Ovary (tissue), 7 donors: ENCODE measurements at regions not wholly inside any gene's neighbourhood (a gene's known extent, or its start where the extent isn't known, plus 50 kb on each side); places are given as distances from the start of the nearest gene placed in this dataset.
"Not testable (repeated sequence)": the region's sequence is repeated elsewhere in the genome, so short reads cannot be mapped to it uniquely, and the experiment has no call there.

Experiments
- DNase-seq, 5 donors: peaks; one replicate each; pipeline ENCODE4 v3.0.0-alpha.2; 2019 to 2020
- H3K27ac ChIP-seq, 2 donors: fragments of 200-600 bp; one replicate each; pipeline versions ENCODE4 v1.5.1 to v1.8.0; 2019 to 2022
- H3K27me3 ChIP-seq: fragments of 200-600 bp; one replicate; pipeline ENCODE4 v1.8.0; 2022
- H3K36me3 ChIP-seq: fragments of 200-600 bp; sonication (generic); one replicate; pipeline ENCODE4 v1.5.1; 2019
- H3K4me1 ChIP-seq: one replicate; pipeline ENCODE4 v1.8.1; 2013; ENCODE audit warnings: mild to moderate bottlenecking, moderate library complexity; ENCODE audit not compliant: insufficient read depth
- H3K4me3 ChIP-seq: fragments of 200-600 bp; sonication (generic); one replicate; pipeline ENCODE4 v1.5.1; 2017
- H3K9me3 ChIP-seq, 2 donors: fragments of 200-600 bp in 1 of 2; sonication (generic) in 1 of 2; one replicate each; pipeline versions ENCODE4 v1.5.1 to v1.8.1; 2013 to 2019; ENCODE audit warnings: mild to moderate bottlenecking in 1 of 2, moderate library complexity in 1 of 2
- EP300 ChIP-seq: sonication (generic); formaldehyde crosslinking; IDR thresholded peaks from one replicate; pipeline ENCODE4 v1.6.1; 2017; ENCODE audit warnings: antibody characterized with exemption
- POLR2A ChIP-seq: fragments of 450-650 bp; IDR thresholded peaks from one replicate; pipeline ENCODE4 v1.6.1; 2017; ENCODE audit warnings: antibody characterized with exemption, mild to moderate bottlenecking, moderate library complexity
- WGBS, 3 donors: extraction: QIAGEN DNeasy Blood & Tissue Kit in 1 of 3; methylation state at CpG; one replicate each; pipeline versions ENCODE4 v1.1.5 to v1.1.7; 2013 to 2017; 5-methylcytosine and 5-hydroxymethylcytosine counted together
- intact Hi-C, 4 donors: fragments of 100-400 bp; cut with DNase I; formaldehyde crosslinking; loops; one replicate each; pipeline versions ENCODE4 v1.11.0 to v1.15.1; 2022 to 2023
- TF ChIP-seq, protein P1 (sequence below), 3 donors: fragments of 450-650 bp in 2 of 3; fragments of 200-600 bp in 1 of 3; IDR thresholded peaks; one replicate each; pipeline versions ENCODE4 v1.5.1 to v1.8.0; 2016 to 2022; ENCODE audit warnings: antibody characterized with exemption in 3 of 3, mild to moderate bottlenecking in 1 of 3
- donor health status: DM: no; HTN: no; CAD: no; lungs with moderate emphysema.
- donor health status: DM: no; HTN: no; CAD: no.
- donor health status: Bipolar disorder and iron deficiency.
- donor health status: DM: no; HTN: no; CAD: no.
- donor health status: DM: yes; HTN: yes; CAD: no.

- intact Hi-C loops, result no loop called here
- TF ChIP-seq, protein P1, sequence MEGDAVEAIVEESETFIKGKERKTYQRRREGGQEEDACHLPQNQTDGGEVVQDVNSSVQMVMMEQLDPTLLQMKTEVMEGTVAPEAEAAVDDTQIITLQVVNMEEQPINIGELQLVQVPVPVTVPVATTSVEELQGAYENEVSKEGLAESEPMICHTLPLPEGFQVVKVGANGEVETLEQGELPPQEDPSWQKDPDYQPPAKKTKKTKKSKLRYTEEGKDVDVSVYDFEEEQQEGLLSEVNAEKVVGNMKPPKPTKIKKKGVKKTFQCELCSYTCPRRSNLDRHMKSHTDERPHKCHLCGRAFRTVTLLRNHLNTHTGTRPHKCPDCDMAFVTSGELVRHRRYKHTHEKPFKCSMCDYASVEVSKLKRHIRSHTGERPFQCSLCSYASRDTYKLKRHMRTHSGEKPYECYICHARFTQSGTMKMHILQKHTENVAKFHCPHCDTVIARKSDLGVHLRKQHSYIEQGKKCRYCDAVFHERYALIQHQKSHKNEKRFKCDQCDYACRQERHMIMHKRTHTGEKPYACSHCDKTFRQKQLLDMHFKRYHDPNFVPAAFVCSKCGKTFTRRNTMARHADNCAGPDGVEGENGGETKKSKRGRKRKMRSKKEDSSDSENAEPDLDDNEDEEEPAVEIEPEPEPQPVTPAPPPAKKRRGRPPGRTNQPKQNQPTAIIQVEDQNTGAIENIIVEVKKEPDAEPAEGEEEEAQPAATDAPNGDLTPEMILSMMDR (IDR thresholded peaks at IDR 0.05), result no peak
- TF ChIP-seq EP300 (no peak), POLR2A (no peak)
- no peaks in the 10 kb centered on the region for H3K27me3 ChIP-seq
- WGBS, 3 donors, result 27 to 43% (median 41%) methylated on average over 53 to 55 of the region's 55 CpGs
- no peak overlapping the region for H3K4me3 ChIP-seq
- H3K27ac ChIP-seq, result no peak overlapping the region
- no peaks in the 10 kb centered on the region for H3K4me1 ChIP-seq
- no peaks in the 10 kb centered on the region for H3K9me3 ChIP-seq
- H3K36me3 ChIP-seq, result no peaks in the 10 kb centered on the region
- DNase-seq, result no peak
These were observed 170.5 kb downstream of the SEPTIN7 start for GRCh38 chr7:35971133-35971891.

DNA sequence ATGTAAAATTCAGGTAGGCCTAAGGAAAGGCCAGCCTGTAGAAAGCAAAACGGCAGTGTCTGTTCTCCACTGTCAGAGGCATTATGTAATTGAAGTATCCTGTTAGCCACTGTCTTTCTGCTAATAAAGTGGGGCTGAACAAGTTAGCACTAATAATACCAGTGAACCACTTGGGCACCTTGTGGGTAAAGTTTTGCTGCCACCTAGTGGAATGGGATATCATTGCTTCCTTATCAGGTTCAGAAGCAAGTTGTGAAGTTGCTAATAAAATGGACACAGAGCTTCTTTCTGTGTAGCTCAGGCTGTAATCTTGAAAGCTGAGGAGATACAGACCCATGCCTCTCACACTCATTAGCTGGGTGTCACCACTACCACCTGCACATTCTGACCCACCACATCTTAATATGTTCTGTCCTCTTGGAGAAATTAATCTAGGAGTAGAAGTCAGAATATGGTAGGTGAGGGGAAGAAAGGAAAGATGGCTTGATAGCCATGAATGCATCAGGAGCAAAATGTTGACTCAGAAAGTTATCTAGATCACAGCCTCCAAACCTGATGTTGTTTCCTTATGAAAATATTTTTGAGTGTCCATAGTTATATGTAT is 175.1 kb downstream of the SEPTIN7 start:
- no peaks in the 10 kb centered on the region for H3K9me3 ChIP-seq
- peak in 1 of 5 donors; percentile 47 for DNase-seq
- H3K4me3 ChIP-seq, result no peak overlapping the region
- no peaks in the 10 kb centered on the region for H3K27me3 ChIP-seq
- no peak overlapping the region for H3K27ac ChIP-seq
- H3K4me1 ChIP-seq, result no peaks in the 10 kb centered on the region
- WGBS, 3 donors, result 6 to 11% (median 7%) methylated on average over 1 of the region's 1 CpG
- no peaks in the 10 kb centered on the region for H3K36me3 ChIP-seq
- intact Hi-C loops, result no loop called here
- TF ChIP-seq POLR2A, result no peak
- TF ChIP-seq, protein P1 (IDR thresholded peaks at IDR 0.05), result peak in 2 of 3 donors; percentile 63 to 69

- DNase-seq, H3K4me1 ChIP-seq, intact Hi-C loops, H3K36me3 ChIP-seq, H3K4me3 ChIP-seq, H3K27ac ChIP-seq, H3K9me3 ChIP-seq, H3K27me3 ChIP-seq: not testable (repeated sequence)
- 73 to 76% (median 76%) methylated on average over 8 of the region's 8 CpGs for WGBS, 3 donors
These were observed 174.0 kb upstream of the EEPD1 start for GRCh38 chr7:35978816-35979640.

DNA sequence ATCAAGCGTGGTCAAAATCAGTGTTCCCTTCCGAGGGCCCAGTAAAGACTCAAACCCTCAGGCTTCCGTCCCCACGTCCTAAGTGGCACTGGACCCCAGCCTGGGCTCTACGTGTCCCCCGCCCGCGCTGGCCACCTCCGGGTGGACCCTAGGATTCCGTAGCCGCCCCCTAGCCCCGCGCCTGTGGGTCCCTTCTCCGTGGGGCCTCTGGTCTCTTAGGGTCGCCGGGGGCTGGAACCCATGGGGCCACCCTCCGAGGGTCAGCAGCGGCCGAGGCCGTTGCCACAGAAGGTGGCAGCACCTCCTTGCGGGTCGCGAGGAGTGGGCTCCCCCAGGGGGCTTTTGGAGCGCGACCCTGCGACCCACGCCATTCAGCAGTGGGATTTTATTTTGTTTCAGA is 170.5 kb upstream of the EEPD1 start:
- Histone ChIP-seq H3K27me3 (no peaks in the 10 kb centered on the region), H3K36me3 (no peaks in the 10 kb centered on the region), H3K4me1 (peaks cover 1% of the 10 kb centered on the region), H3K9me3 (no peaks in the 10 kb centered on the region), H3K27ac (no peak overlapping the region), H3K4me3 (no peak overlapping the region)
- intact Hi-C loops, result loop anchor here in 1 of 4 donors (5.0 kb wide), 1 partner anchor 310 kb away; no protein-coding TSS in a partner anchor
- DNase-seq, result no peak
- TF ChIP-seq POLR2A (no peak), EP300 (no peak)
- TF ChIP-seq, protein P1 (IDR thresholded peaks at IDR 0.05), result no peak
- 91 to 95% (median 94%) methylated on average over 27 of the region's 27 CpGs for WGBS, 3 donors
